Left ventricle myocardium inferior (tissue), 1 donor: ENCODE measurements at regions not wholly inside any gene's neighbourhood (a gene's known extent, or its start where the extent isn't known, plus 50 kb on each side); places are given as distances from the start of the nearest gene placed in this dataset.

Experiments
- DNase-seq: peaks from one replicate; pipeline ENCODE4 v3.0.0-alpha.2; 2020
- H3K27ac ChIP-seq: fragments of 200-600 bp; replicated peaks from 2 replicates; pipeline ENCODE4 v1.8.0; 2021
- H3K27me3 ChIP-seq: fragments of 200-600 bp; 2 replicates; pipeline ENCODE4 v1.8.0; 2021; ENCODE audit warnings: low read depth
- H3K36me3 ChIP-seq: fragments of 200-600 bp; 2 replicates; pipeline ENCODE4 v1.8.0; 2021
- H3K4me1 ChIP-seq: fragments of 200-600 bp; 2 replicates; pipeline ENCODE4 v1.8.0; 2021
- H3K4me3 ChIP-seq: fragments of 200-600 bp; 2 replicates; pipeline ENCODE4 v1.8.0; 2021; ENCODE audit warnings: mild to moderate bottlenecking, moderate library complexity
- H3K9me3 ChIP-seq: fragments of 200-600 bp; replicated peaks from 2 replicates; pipeline ENCODE4 v1.8.0; 2021
- CTCF ChIP-seq: fragments of 200-600 bp; IDR thresholded peaks from 2 replicates; pipeline ENCODE4 v1.8.0; 2021; ENCODE audit warnings: antibody characterized with exemption, mild to moderate bottlenecking, borderline replicate concordance
- intact Hi-C: fragments of 100-400 bp; cut with micrococcal nuclease; formaldehyde crosslinking; loops from one replicate; pipeline ENCODE4 v1.11.0; 2022
- donor health status: DM: no; HTN: yes; CAD: no; lungs with severe emphysema.

GRCh38 chr2:217220228-217221013, 360.6 kb upstream of the TNP1 start:
- H3K9me3 ChIP-seq = no peaks in the 10 kb centered on the region
- no peaks in the 10 kb centered on the region for H3K36me3 ChIP-seq
- peaks cover 45% of the 10 kb centered on the region for H3K4me1 ChIP-seq
- H3K27ac ChIP-seq = no peak overlapping the region
- intact Hi-C loops = no loop called here
- H3K27me3 ChIP-seq = no peaks in the 10 kb centered on the region
- H3K4me3 ChIP-seq = no peak overlapping the region
- DNase-seq = no peak
- TF ChIP-seq CTCF = no peak

GRCh38 chr2:217219164-217219520, 359.3 kb upstream of the TNP1 start:
- peaks cover 45% of the 10 kb centered on the region for H3K4me1 ChIP-seq
- H3K27ac ChIP-seq = no peak overlapping the region
- no peak for TF ChIP-seq CTCF
- intact Hi-C loops = no loop called here
- DNase-seq = no peak
- H3K27me3 ChIP-seq = no peaks in the 10 kb centered on the region
- H3K36me3 ChIP-seq = no peaks in the 10 kb centered on the region
- no peaks in the 10 kb centered on the region for H3K9me3 ChIP-seq
- no peak overlapping the region for H3K4me3 ChIP-seq

- no peak overlapping the region for H3K27ac ChIP-seq
- intact Hi-C loops = no loop called here
- no peak overlapping the region for H3K4me3 ChIP-seq
- peaks cover 40% of the 10 kb centered on the region for H3K4me1 ChIP-seq
- no peaks in the 10 kb centered on the region for H3K36me3 ChIP-seq
- H3K27me3 ChIP-seq = no peaks in the 10 kb centered on the region
- H3K9me3 ChIP-seq = no peaks in the 10 kb centered on the region
- no peak for TF ChIP-seq CTCF
- DNase-seq = no peak
Measured at GRCh38 chr2:217218269-217219163, 358.7 kb upstream of the TNP1 start.

- no peaks in the 10 kb centered on the region for H3K27me3 ChIP-seq
- no peak overlapping the region for H3K27ac ChIP-seq
- no peak for DNase-seq
- no peak for TF ChIP-seq CTCF
- intact Hi-C loops = no loop called here
- no peaks in the 10 kb centered on the region for H3K36me3 ChIP-seq
- H3K4me1 ChIP-seq = peaks cover 33% of the 10 kb centered on the region
- H3K4me3 ChIP-seq = no peak overlapping the region
- H3K9me3 ChIP-seq = no peaks in the 10 kb centered on the region
Measured at GRCh38 chr2:217216982-217217381, 357.1 kb upstream of the TNP1 start.

- DNase-seq = no peak
- TF ChIP-seq CTCF = no peak
- peaks cover 33% of the 10 kb centered on the region for H3K4me1 ChIP-seq
- no peaks in the 10 kb centered on the region for H3K9me3 ChIP-seq
- no peaks in the 10 kb centered on the region for H3K36me3 ChIP-seq
- no peaks in the 10 kb centered on the region for H3K27me3 ChIP-seq
- H3K4me3 ChIP-seq = no peak overlapping the region
- no peak overlapping the region for H3K27ac ChIP-seq
- intact Hi-C loops = no loop called here
Measured at GRCh38 chr2:217216316-217216715, 356.5 kb upstream of the TNP1 start.
